Fibroblast of upper back skin (primary cell): ENCODE measurements at regions not wholly inside any gene's neighbourhood (a gene's known extent, or its start where the extent isn't known, plus 50 kb on each side); places are given as distances from the start of the nearest gene placed in this dataset.
A peak's percentile ranks its signal among the peaks of the same experiment; 100 is the strongest.
"Not testable (repeated sequence)": the region's sequence is repeated elsewhere in the genome, so short reads cannot be mapped to it uniquely, and the experiment has no call there.

Source experiments
- DNase-seq: peaks from one replicate; pipeline ENCODE4 v3.0.0-alpha.2; 2013

DNA sequence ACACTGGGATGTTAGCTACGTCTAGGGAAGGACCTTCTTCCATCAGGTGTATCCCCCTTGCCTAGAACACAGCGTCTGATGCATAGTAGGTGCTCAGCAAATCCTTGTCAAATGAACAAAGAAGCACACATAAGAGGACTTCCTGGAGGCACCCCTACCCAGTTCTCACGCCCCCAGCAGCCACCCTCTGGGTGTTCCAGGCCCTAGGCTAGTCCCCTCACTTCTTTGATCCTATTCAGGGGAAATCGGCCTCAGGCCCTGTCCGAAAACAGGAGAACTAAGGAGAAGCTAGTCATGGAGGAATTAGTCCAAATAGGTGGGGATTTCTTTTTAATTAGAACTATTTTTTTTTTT lies 84.7 kb upstream of the SIRPA start:
- no peak for DNase-seq

DNA sequence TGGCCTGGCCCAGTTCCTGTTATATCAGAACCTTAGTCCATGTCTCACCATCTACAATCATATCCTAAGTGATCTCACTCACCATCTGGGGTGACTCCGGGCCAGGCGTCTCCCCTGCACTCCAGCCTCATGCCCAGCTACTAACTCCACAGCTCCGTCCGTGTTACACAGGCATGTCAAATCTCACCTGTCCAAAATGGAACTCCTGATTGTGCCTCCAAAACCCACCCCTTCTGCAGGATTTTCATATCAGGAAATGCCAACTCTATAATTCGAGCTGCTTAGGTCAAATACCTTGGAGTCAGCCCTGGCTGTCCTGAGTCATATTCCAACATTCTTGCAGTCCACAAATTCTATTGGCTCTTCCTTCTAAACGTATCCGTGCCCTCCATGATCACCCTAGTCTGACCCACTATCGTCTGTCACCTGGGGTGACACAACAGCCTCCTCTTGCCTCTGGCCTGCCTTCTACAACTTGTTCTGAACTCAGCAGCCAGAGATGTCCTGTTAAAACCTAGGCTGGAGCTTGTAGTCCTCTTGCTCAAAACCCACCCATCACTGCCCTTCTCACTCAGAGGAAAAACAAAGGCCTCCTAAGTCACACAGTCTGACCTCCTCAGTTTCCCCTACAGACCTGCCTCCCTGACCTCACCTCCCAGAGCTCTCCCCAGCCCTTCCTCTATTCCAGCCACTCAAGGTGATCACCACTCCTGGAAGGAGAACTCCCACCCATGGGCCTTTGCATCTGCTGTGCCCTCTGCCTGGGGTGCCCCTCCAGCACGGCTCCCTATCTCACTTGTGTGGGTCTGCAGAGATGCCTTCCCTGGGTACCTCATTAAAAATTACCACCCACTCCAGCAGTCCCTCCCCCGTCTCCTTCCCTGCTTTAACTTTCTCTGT lies 85.3 kb upstream of the SIRPA start:
- DNase-seq, result peak; percentile 79

DNA sequence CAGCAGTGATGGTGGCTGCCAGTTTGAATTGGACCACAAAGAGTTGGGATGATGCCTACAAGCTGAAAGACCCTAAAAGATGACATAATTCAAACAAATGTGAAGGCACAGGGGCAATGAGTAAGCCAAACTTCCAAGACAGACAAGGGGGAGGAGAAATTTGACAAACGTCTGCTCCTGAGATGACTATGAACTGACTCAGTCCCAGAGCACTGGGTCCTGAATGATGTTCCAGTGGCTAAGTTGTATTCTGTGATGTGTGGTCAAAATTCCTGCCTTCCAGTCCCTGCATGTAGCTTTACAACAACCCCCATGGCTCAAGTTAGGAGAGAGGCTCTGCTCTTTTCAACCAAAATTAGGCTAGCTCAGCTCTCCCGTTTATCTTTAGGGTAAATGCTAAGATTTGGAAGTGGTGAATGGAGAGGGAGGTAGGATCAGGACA lies 86.1 kb upstream of the SIRPA start:
- peak; percentile 97 for DNase-seq

DNA sequence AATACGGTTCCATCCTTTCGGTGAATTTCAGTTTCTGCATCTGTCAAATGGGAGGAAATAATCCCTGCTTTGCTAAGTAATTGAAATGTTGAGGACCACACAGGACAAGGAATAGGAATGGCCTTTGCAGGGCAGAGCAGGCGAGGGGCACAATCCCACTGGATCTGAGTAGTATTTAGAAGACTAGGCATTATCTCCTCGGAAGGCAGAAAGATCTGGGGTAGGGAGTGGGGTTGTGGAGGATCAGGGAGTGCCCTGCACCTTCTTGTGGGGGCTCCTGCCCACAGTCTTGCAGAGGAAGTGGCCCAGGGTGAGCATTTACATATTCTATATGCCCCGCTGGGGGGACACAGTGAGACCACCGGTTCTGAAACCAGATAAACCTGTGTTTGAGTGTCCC lies 87.1 kb upstream of the SIRPA start:
- no peak for DNase-seq

DNA sequence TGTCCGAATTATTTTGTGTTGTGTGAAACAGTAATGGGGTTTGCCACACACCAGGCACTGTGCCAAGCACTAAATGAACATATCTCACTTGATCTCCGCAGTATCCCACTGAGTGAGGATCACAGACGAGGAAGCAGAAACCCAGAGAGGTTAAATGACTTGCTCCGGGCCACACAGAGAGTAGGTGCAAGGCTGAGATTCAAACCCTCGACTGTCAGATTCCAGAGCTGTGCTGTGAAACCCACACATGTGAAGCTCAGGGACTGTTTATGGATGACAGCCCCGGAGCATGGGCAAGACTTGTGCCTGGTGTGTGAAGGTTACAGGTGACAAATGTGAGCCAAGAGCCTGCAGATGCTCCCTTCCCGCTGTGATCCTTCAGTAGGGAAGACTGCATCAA lies 87.8 kb upstream of the SIRPA start:
- DNase-seq, result no peak

DNA sequence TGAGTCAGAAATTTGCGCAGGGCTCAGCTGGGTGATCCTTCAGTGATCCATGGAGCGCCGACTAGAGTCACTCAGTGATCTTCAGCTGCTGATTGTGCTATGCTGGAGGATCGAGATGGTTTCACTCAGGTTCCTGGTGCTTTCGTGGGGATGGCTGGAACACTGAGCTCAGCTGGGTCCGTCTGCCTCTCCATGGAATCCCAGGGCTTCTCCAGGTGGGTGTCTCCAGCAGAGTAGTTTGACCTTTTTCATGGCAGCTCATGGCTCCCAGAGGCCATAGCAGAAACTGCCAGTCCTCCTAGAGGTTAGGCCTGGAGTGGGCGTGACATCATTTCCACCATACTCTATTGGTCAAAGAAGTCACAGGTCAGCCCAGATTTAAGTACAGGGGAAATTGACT lies 88.8 kb upstream of the SIRPA start:
- no peak for DNase-seq

DNA sequence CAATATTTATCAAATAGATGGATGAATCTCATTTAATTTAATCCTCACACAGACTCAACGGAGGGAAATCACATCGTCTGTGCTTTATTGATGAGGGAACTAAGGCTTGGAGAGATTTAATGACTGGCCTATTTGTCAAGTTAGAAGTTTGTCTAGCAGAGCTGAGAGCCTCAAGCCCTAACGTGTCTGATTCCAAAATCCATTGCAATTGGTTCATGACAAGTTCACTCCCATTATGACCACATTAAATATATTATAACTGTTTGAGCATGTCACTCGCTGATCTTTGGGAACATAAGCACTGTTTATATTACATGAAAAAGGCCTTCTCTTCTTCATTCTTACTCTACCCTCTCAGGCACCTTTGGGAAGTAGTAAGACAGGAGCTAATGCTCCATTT lies 89.4 kb upstream of the SIRPA start:
- no peak for DNase-seq

DNA sequence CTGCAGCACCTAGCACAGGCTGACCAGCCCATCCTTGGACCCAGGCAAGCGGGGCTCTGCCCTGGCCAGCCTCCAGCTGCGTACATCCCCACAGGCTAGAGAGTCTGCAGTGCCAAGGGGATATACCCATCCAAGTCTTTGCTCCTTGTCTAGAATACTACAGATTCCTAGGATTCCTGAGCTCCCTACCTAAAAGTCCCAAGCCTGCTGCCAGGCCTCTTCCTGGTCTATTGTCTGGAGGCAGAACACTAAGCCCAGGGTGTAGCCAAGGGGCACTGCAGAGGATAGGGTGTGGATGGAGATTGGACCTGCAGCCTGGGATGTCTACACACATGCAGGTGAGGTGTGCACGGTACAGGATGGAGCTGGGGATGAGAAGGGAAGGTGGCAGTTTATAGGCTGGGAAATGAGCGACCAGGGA lies 90.0 kb upstream of the SIRPA start:
- no peak for DNase-seq

DNA sequence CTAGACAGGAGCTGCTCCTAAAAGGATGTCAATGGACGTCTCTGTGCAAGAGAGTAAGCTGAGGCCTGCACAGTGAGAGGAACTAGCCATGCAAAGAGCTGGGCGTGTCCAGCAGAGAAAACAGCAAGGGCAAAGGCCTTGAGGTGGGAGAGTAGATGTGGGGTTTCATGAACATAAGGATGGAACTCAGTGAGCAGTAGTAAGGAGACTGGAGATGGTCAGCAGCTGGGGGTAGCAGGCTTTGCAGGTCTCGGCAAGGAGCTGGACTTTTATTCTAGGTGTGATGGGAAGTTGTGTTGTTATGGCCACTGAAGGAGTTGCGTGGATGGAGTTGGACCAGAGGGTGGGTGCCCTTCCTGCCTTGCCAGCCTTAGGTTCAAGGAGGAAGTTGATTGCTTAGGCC lies 90.7 kb upstream of the SIRPA start:
- no peak for DNase-seq

DNA sequence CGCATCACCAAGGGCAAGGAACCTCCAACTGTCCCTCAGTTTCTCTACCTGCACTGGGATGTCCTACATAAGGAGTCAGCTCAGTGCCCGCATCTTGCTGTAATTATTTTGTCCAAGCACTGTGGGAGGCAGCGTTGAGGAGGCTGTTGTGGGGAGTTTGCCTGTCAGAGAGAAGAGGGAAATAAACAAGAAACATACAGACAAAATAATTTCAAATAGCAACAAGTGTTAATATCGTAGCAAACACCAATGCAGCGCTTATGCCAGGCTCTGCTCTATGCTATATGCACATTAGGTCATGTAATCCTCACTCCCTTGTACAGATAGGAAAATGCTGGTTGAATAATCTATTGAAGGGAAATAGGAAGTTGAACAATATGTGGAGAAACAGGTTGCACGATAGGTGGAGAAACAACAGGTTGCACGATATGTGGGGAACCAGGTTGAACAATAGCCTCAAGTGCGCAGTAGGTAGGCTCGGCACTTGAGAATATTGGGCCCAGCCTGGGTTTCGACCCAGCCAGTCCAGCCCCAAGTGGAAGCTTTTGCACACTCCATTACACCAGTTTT lies 91.2 kb upstream of the SIRPA start:
- no peak for DNase-seq

DNA sequence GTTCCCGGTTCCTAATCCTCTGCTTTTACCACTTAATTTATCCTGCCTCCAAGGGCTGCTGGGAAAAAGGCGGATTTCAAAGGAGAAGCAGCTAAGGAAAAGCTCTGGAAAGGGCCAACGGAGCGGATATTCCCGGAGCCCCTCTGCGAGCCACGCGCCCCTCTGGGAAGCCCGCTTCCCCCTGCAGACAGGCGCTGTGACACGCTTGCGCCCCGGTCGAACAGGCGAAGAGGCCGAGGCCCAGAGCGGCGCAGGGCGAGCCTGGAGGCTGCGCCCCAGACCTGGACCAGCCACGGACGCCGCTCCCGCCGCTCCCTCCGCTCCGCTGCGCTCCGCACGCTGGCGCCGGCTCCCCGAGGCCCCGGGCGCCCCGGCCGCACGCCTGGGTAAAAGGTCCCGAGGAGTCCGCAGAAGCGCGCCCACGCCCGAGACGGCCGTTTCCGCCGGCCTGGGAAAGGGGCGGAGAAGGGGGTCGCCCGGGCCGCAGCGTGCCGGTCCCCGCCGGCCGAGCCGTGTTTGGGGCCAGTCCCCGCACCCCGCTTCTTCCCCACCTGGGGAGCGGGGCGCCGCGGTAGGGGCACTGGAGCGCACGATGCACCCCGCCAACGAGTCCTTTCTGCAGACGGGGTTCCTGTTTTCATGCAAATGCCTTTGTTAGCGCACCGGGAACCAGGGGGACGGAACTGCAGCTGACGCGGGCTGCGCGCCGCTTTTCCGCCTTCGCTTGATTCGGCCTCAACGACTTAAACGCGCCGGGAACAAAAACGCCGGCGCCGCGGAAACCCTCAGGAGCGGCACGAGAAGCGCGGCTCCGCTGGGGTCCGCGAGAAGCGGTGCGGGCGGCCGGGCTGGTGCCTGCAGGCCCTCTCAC lies 91.9 kb upstream of the SIRPA start:
- peak; percentile 45 for DNase-seq

DNA sequence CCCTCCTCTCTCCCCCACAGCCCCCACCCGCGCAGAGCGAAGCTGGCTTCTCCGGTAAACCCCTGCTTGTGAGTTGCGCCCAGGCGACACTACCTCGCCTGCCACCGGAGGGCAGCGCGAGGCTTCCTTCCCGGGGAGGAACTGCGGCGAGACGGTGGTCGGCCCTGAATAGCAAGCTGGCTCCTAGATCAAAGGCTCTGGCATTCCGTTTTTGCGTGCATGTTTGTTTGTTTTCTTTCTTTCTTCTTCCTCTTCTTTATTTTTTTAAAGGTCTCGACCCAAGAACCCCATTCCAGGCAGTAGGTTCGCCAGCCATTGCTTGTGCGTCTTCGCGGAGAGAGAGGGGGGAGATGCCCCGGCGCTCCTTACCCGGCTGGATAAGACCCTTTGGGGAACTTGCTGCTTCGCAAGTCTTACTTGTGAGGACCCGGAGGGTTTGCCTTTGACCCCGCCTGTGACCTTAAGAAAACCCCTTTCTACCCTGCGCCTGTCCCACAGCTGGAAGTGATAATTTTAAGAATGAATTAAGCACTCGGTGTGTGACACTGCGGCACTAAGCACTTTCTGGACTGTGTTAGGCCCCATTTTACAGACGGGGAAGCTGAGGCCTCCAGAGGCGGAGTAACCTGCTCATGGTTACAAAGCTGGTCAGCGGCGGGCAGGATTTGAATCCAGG lies 92.7 kb upstream of the SIRPA start:
- peak; percentile 72 for DNase-seq

DNA sequence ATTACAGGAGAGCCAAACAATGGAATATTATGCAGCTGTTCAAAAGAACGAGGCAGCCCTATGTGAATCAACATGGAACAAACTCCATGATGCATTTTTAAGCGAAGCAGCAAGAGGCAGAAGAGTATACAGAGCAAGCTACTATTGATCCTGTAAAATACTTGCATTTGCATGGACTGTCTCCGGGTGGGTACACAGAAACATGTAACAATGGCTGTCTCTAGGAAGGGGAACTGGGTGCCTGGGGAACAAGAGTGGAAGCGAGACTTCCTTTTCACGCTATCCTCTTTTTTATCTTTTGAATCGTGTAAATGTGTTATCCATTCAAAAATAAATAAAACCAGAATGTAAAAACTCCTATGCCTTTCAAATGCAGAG lies 93.3 kb upstream of the SIRPA start:
- DNase-seq, result no peak

DNA sequence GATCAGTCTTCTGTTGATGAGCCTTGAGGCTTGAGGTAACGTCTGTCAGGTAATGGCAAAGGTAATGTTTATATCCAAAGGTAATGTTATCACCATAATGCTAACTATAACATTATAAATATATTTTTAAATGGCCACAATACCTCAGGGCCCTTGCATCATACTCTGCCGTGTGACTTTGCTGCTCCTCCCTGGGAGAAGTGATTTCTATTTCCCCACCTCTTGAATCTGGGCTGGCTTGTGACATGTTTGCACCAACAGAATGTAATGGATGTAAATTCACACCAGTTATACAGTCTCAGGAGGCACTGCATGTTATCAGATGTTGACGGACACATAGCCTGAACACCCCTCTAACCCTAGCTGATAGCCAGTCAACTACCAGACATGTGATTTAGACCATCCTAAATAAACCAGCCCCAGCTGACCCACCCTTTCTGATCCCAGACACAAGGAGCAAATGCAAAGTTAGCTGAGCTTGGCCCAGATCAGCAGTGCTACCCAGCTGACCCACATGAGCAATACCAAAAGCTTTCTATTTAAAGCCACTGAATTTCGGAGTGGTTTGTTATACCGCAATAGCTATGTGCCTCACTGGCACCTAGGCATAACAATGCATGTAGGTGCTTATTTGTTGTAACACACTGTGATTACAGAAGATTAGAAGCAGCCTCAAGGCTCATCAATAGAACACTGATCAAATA lies 93.8 kb upstream of the SIRPA start:
- no peak for DNase-seq

DNA sequence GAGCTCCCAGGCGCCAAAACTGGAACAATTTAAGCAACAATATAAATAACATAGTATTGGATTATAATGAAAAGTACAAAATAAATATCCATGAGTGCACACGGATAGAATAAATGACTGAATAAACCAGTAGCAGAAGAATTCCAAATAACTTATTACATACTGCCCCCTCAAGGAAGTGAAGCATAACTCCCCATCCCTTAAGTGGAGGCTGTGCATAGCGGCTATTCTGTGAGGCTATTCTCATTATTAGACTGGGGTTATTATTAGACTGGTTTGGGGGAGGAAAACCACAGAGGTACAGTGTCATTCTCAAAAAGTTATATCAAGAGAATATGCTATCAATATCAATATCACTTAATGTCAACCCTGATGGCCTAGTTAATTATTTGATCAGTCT lies 94.4 kb upstream of the SIRPA start:
- peak; percentile 51 for DNase-seq

DNA sequence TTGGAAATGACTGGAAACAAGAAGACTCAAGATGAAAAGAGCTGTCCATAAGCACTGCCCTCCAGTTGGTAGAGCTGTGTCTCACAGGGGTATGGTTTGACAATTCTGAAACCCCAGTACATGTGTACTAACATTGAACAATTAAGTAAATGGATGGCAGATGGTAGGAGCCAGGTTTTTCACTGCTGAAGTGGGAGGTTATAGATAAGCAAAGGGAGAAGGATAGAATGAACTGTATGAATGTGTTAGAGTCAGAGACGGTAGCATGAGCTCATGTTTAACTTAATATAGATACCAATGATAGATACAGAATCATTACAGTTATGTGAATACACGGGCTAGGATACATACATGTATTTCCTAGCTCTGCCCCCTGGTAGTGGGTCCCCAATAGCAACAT lies 95.0 kb upstream of the SIRPA start:
- DNase-seq, result no peak

DNA sequence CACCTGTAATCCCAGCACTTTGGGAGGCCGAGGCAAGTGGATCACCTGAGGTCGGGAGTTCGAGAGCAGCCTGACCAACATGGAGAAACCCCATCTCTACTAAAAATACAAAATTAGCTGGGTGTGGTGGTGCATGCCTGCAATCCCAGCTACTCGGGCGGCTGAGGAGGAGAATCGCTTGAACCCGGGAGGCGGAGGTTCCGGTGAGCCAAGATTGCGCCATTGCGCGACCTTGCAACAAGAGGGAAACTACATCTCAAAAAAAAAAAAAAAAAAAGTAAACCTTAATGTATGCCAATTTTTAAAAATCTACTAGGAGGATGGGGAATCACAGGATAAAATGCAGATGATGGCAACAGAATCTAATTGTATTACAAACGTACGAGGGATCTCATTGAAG lies 95.5 kb upstream of the SIRPA start:
- not testable (repeated sequence) for DNase-seq

DNA sequence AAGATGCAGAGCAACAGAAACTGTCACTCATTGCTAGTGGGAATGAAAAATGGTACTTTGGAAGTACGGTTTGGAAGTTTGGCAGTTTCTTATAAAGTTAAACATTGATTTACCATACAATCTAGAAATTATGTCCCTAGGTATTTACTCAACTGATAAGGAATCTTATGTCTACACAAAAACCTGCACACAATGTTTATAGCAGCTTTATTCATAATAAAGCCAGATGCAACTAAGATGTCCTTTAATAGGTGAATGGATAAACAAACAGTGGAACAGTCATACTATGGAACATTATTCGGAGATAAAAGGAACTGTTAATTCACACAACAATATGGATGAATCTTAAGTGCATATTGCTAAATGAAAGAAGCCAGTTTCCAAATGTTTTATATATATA lies 96.2 kb upstream of the SIRPA start:
- DNase-seq, result no peak

DNA sequence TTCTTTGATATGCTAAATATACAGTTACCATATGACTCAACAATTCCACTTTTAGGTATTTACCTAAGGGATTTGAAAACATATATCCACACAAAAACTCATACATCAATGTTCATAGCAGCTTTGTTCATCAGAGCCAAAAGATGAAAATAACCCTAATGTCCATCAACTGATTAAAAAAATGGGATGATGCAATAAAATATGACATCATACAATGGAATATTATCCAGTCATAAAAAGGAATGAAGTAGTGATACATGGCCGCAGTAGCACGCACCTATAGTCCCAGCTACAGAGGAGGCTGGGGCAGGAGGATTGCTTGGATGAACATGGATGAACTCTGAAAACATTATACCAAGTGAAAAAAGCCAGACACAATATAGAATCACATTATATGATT lies 101.4 kb upstream of the SIRPA start:
- DNase-seq, result no peak

DNA sequence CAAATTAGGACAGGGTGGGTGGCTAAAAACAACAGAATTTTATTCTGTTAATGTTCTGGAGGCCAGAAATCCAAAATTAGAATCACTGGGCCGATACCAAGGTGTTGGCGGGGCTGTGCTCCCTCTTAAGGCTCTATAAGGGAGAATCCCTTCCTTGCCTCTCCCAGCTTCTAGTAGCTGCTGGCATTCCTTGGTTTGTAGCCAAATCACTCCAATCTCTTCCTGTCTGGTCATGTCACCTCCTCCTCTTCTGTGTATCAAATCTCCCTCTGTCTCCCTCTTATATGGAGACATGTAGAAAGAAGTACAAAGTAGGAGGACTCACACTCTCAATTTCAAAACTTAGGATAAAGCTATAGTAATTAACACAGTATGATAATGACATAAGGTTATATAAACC lies 102.9 kb upstream of the SIRPA start:
- no peak for DNase-seq

DNA sequence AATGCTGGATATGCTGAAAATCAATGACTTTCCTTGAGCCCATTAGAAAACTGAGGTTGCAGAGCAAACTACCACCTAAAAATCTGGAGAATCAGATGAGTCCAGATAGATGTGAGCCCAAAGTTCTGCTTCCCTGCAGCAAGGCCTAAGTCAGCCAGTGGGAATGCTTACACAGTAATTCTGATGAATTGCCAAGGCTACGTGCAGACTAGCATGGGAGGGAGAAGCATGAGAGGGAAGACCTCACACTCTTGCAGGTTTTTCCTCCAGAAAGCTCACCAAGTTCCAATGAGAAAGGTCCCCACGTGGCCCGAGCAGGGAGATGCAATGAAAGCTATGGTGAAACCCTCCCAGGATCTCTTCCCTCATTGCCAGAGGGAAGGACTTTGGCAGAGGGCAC lies 104.8 kb upstream of the SIRPA start:
- peak; percentile 52 for DNase-seq

DNA sequence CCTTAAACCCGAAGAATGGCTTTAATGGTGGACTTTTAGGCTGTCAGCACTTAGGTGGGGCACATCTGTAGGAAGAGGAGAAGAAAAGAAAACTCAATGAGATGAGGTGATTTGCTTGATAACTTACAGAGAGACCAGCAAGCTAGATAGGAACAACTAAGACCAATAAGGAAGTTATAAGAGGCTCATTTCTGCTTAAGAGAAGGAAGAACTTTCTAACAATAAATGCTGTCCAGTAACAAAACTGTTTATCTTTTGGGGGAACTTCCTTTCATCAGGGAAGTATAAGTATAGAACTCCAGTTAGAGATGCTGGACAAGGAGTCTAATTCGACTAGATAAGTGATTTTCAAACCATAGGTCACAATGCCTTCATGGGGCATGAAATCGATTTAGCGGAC lies 107.2 kb upstream of the SIRPA start:
- no peak for DNase-seq

DNA sequence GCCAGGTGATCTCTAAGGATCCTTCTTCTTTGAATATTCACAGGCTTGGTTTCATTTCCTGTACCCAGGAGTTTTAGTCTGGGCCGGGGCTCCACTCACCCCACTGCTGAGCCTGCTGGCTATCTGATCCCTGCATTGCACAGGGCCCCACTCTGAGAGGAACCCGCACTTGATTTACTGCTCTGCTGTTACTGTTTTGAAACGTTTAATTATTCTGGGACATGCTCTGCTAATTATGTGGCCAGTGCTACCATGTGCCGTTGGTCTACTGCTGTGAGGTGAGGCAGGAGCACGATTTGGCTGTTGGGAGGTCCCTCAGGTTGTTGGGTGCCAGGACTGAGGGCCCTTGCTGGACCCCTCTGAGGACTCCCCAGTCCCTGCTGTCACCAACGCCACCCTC lies 108.7 kb upstream of the SIRPA start:
- DNase-seq, result no peak
